HG03196 (cell line): ENCODE measurements at regions not wholly inside any gene's neighbourhood (a gene's known extent, or its start where the extent isn't known, plus 50 kb on each side); places are given as distances from the start of the nearest gene placed in this dataset.
"Not testable (repeated sequence)": the region's sequence is repeated elsewhere in the genome, so short reads cannot be mapped to it uniquely, and the experiment has no call there.

ENCODE experiments used
- ATAC-seq: cut with Tn5 transposase; IDR thresholded peaks from one replicate; pipeline ENCODE4 v1.9.1; 2021; ENCODE audit not compliant: unreplicated experiment

DNA sequence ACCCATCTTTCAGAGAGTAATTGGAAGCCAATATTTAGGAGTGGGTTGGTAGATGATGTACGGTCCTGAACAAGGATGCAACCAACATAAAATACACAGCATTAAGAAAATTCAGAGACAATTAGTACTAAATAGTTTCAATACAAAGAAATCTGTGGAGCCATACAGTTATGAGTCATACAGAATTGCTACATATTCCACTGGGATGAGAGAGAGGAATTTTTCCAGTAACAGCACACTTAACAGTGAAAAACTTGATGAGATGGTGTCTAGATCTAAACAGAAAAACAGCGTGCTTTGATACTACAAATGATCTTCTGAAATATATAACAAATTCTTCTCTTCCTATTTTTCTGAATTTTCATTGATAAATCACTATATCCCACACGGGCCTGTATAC lies 1999.3 kb upstream of the CDH9 start:
- ATAC-seq: no peak

DNA sequence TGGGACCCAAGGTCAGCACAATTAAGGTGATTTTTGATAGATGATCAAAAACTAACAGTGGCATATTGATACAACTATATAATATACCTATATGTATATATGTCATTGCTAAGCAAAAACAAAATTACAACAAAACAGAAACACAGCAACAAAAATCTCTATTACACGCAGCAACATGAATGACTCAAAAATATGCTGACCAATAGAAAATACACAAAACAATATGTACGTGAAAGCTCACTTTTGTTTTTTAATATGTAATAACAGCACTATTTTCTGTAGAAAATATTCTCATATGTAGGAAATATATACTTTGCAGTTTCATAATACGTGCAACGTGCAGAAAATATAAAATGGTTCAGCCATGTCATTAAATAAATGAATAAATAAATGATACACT lies 1985.7 kb upstream of the CDH9 start:
- ATAC-seq: no peak

DNA sequence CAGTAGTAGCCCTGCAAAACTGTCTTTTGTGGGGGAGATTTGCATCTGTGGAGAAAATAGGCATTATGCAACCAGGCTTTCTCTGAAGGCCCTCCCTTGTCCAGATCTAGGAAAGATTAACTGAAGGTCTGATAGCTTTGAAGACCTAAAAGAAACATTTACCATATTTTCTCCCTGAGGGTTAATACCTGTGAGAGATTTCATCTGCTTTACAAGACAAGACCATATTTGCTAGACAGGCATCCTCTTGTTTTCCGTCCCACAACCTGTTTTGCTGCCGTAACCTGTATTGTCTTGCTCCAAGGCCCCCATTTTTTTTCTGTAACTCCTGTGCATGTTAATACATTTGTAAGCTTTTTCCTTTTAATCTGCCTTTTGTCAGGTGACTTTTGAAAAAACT lies 1985.2 kb upstream of the CDH9 start:
- ATAC-seq: no peak

DNA sequence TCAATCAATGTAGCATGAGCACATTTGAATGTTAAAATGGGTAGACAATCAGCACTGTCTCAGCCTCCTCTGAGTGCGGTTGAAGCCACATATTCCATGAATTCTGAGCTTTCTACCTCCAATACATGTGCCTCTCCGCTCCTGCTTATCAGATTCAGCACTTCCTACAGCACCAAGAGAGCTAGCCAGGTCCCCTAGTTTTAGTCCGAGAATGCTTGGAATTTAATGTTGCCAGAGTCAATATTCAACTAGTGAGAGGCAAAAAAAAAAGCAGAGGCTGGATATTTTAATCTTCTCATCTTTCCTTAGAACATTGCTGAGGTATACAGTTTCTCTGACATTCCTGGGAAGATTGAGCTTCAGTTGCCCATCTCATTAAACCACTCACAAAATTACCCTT lies 1979.1 kb upstream of the CDH9 start:
- ATAC-seq: no peak

DNA sequence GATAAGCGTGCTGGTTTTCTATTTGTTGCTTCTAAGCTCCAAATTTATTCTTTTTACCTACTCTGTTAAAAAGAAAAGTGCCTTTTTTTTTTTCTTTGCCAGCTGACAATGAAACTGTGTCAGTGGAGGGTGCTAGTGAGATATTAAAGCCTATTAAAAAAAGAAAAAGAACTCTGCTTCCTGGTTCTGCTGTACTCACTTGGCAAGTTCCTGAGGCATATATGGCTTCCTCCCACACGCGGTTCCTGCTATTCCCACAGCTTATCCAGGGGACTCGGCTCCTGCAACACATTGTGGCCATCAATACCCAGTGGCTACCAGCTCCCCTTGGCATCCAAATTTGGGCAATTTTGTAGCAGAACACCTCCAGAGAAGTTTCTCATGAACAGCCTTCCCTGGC lies 1977.7 kb upstream of the CDH9 start:
- ATAC-seq: no peak

DNA sequence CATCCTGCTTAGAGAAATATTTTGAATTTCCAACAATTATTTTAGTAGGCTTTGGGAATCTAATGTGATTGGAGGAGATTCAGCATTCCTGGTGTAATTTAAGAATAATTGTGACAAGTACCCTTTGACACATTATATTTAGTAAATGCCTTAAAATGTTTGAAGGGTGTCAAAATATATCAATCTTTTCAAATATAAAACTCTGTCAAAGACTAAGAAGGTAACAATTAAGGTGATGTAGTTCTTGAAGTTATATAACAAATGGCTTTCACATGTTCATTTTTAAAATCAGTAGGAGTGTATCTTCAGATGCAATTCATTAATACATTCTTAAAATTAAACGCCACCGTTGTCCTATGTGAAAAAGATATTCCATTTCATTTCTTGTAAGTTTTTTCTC lies 1977.1 kb upstream of the CDH9 start:
- no peak for ATAC-seq

DNA sequence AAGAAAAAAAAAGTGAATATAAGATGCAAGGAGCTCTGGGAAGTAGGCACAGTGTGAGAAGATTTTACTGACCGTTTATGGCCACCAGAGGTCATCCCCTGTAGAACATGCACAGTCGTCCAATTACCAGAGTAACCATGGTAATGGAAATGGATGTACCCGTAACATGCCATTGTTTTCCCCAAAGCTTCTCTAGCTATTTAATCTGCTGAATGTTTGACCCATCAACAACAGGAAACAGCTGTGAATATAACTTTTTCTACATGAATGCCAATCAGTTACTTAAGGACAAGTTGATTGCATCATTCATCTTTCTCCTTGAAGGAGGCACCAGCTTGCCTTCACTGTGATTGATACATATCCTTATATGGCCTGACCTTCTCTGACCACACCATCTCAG lies 1967.0 kb upstream of the CDH9 start:
- no peak for ATAC-seq

DNA sequence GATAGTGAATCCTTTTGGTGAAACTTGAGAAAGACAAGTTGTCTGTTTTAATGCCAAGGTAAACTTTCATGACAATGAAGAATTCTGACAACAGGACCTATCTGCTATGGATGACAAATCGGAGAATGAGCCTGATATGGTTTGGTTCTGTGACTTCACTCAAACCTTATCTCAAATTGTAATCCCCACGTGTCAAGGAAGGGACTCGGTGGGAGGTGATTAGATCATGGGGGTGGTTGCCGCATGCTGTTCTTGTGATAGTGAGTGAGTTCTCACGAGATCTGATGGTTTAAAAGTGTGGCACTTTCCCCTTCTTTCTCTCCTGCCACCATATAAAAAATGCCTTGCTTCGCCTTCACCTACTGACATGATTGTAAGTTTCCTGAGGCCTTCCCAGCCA lies 1964.1 kb upstream of the CDH9 start:
- ATAC-seq: no peak

DNA sequence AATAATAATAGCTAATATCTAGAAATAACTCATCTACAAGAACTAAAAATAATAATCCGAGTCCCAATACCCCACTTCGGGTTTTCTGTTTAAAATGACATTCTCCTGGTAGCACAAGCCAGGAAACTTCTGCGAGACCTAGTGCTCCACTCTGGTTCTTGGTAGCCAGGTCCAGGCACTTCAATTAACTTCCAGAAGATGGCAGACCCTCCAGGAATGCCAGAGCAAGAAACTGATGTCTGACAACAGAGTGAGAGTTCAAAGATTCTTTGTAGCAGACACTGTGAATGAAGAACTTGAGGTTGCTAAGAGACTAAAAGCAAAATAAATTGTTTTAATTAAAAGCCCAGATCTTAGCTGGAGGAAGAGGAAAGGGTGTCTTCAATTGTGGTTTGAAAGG lies 1963.3 kb upstream of the CDH9 start:
- no peak for ATAC-seq

DNA sequence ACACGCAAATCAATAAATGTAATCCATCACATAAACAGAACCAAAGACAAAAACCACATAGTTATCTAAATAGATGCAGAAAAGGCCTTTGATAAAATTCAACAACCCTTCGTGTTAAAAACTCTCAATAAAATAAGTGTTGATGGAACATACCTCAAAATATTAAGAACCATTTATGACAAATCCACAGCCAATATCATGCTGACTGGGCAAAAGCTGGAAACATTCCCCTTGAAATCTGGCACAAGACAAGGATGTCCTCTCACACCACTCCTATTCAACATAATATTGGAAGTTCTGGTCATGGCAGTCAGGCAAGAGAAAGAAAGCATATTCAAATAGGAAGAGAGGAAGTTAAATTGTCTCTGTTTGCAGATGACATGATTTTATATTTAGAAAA lies 1946.3 kb upstream of the CDH9 start:
- no peak for ATAC-seq

DNA sequence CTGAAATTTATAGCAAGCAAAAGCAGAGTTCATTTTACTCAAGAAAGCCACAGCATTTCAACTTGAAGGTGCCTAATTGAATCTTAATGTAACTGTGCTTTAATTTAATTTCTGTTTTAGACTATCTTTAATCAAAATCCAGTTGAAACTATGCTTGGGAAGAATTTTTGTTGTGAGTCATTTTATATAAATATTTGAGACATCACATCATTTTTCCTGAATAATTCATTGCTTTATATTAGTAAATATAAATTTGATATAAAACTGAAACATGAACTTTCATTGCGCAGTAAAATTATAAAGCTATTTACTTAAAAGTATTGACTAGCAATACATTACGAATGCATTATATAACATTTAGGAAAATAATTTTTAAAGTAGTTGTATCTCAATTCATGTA lies 1937.1 kb upstream of the CDH9 start:
- no peak for ATAC-seq

DNA sequence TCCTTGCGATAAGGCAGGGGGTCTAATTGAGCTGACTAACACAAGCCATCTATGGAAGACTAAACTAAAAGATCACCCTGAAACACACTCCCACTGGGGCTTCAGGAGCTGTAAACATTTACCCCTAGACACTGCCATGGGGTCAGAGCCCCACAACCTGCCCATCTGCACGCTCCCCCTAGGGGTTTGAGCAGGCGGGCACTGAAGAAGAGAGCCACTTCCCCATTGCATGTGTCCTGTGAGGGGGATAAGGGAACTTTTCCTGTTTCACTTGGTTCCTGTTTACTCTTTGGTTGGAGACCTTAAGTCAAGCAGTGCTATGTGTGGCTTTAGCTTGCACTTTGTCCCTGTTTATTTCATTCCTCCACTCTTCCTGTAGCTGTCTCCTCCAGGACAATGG lies 1929.5 kb upstream of the CDH9 start:
- ATAC-seq: no peak

DNA sequence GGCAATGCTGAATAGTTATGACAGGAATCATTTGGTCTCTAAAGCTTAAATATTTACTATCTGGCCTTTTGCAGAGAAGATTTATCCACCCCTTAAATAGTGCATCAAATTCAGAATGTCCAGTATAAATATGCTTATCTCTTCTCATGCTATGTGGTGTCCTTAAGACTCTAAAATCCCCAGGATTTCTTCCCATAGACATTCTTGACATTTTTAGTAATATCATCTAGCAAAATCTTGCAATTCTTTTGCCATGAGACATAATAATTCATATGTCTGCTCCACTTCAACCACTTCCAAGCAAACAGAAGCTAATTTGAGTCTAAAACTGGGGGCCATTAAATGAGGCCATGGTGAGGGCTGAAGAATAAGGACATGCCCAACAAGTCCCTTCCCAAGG lies 1923.4 kb upstream of the CDH9 start:
- no peak for ATAC-seq

DNA sequence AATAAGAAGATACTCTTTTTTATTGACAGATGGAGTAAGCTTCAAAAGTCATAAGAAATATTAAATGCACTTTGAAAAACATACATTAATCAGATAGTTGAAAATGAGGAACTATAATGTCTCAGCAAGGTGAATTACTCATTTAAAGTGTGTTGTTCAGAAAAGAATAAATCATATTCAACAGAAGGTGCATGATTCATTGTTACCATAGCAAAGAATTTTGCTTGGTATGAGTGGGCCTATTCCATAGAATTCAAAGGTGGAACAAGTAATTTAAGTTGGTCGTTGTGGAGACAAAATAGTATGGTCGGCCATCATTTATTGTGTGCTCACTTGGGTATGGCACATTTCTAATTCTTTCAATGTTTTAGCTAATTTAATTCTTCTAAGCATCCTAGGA lies 1920.2 kb upstream of the CDH9 start:
- no peak for ATAC-seq

DNA sequence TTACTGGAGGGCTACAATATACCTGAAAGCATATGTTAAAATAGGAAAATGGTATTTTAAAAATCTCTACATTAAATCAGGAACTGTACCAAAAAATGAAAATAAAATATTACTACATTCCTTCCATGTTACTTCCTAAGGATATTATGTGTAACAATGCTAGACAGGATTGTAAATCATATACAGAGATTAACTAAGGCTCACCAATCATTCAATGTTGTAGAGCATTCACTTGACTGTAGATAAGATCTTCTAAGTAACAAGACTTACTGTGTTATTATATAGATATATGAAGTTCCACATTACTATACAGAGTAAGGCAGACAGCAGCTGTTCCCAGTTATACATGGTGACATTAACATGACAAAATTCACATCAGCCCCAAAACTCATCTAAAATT lies 1919.1 kb upstream of the CDH9 start:
- no peak for ATAC-seq

DNA sequence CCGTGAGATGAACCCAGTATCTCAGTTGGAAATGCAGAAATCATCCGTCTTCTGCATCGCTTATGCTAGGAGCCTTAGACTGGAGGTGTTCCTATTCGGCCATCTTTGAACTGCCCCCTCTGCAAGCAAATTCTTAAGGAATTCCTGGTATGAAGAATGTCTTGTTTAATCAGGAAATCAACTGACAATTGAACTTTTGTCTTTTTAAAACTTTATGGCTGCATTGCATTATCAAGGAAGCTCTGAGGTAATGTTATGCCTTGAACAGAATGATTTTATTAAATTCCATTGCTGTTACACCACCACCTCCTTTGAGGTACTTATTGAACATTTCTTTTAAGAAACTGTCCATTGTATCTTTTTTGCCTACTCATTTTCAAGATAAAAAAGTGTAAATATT lies 1915.7 kb upstream of the CDH9 start:
- ATAC-seq: no peak

DNA sequence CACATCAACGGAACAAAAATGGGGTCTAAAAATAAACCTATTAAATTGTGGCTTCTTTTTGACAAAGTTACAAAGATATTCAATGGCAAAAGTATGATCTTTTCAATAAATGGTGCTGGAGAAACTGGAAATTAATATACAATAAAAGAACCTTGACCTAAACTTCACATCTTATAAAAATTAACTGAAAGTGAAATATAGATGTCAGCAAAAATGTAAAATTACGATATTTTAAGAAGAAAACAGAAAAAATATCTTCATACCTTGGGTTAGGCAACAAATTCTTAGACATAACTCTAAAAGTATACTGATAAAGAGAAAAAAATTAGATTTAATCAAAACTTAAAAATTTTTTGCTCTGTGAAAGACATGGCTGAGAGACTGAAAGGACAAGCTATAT lies 1909.5 kb upstream of the CDH9 start:
- ATAC-seq: no peak

DNA sequence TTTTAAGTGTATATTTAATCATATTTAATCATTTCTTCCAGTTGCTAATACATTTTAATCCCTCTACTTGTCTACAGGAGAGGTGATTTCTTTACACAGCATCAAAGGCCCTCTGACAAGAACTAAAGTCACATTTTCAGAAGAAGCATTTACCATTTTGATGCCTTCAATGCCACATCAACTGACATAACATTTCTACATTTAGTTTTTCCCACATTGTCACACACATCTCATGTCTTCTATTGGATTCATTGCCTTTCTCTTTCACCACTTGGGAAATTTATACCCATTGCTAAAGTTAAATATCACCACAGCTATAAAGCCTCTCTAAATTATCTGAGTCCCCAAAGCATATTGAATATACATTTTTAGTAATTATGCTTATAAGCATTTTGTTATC lies 1907.5 kb upstream of the CDH9 start:
- ATAC-seq: no peak

DNA sequence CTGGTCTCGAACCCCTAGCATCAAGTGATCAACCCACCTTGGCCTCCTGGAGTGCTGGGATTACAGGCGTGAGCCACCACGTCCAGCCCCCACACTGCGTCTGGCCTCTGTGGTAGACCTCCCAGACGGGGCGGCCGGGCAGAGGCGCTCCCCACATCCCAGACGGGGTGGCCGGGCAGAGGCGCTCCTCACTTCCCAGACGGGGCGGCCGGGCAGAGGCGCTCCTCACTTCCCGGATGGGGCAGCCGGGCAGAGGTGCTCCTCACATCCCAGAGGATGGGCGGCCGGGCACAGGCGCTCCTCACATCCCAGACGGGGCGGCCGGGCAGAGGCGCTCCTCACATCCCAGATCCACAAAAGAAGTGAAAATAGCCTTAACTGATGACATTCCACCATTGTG lies 1891.0 kb upstream of the CDH9 start:
- not testable (repeated sequence) for ATAC-seq

DNA sequence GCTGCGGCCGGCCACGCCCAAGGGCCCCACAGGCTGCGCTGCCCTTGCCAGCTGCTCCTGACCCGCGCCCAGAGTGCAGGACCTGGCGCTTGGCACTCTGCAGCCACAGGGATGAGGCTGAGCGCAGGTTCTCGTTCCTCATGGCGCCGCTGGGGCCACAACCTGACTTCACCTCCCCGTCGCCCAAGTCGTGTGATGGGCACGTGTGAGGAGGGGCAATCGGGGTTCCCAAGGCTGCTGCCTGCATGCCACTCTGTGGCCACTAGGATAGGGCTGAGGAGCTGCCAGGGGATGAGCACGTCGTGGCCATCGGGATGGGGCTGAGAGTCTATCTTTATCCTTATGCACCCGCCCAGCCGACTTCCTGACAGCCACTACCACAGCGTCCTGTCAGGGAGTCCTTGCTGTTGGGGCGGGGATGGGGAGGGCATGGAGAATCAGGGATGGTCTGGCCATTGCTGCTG lies 1890.0 kb upstream of the CDH9 start:
- ATAC-seq: not testable (repeated sequence)

DNA sequence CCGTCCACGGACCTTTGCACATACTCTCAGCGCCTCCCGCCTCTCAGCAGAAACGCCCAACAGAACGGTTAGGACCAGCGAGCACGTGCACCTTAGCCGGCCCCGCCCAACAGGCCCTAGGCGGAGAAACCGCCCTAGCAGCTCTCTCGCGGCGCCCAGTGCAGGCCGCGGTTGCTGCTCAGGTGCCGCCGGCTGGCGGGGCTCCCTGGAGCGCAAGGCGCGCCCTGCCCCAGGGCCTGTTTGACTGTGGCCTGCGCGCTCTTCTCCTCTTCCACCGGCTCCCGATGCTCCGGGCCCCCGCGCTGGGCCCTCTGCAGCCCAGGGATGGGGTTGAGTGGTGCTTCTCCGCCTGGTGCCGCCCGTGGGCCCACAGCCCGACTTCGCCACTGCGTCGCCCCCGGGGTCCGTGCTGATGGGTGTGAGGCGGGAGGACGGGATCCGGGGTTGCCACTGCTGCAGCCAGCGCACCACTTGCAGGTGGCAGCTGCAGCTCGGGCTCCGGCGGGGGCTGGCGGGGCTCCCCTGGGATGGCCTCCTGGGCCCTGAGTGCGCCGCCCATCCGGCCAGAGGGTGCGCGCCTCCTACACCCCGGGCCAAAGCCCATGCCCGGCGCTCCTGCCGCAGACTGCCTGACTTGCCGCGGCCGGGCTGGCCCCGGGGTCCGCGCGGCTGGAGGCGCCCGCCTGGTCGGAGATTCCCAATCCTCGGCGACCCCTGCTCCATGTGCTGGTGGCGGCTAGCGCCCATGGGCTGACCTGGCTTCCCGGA lies 1889.4 kb upstream of the CDH9 start:
- no peak for ATAC-seq

DNA sequence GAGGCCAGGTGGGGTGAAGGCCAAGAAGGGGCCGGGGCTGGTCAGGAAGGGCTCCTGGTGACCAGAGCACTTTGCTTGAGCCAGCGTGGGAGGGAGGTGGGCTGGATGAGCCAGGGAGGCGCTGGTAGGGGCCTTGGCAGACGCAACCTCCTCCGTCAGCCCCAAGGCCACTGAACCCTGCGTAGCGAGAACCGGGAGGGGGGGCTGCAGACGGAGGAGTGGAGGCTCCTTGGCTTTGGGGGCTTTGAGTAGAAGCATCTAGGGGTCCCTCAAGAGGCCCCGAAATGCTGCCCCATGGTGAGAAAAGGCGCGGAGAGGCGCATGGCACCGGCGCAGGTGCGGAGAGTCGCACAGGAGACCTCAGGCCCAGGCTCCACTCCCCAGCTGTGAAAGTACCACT lies 1888.0 kb upstream of the CDH9 start:
- no peak for ATAC-seq

DNA sequence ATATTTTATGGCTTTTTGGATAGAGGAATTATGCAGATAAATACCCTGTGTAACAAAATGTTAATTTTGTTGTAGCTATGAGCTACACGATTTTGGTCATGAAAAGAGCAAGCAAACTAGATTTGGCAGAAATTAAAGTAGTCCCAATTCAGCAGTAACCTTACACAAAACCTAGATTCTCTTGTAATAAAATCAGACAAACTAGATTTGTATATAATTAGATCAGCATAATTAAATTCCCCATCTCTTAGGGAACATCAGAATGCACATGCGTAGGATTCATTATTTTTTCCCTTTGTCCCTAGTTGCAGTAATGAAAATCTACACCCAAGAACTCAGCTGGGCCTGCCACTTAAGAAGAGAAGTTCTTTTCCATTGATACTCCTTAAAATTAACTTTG lies 1879.2 kb upstream of the CDH9 start:
- no peak for ATAC-seq
